H1 (cell line): ENCODE measurements at regions not wholly inside any gene's neighbourhood (a gene's known extent, or its start where the extent isn't known, plus 50 kb on each side); places are given as distances from the start of the nearest gene placed in this dataset.
A peak's percentile ranks its signal among the peaks of the same experiment; 100 is the strongest.

ENCODE experiments used
- CTCF ChIA-PET: fragments of 300-600 bp; sonication (Branson Sonifier 250); formaldehyde crosslinking; loops from one replicate; lab custom pipeline; 2021; ENCODE audit not compliant: partially characterized antibody; lab: Charles Lee
- POLR2A ChIA-PET: fragments of 300-600 bp; sonication (Branson Sonifier 250); formaldehyde crosslinking; loops from one replicate; lab custom pipeline; 2021; ENCODE audit warnings: inconsistent platforms; ENCODE audit not compliant: partially characterized antibody; lab: Charles Lee
- DNase-seq, 2 experiments: peaks; one replicate each; pipeline versions ENCODE4 v3.0.0 to v3.0.0-alpha.2; 2010 to 2022; ENCODE audit warnings: low spot score in 2 of 2, low read depth in 1 of 2, mixed read lengths in 1 of 2
- FAIRE-seq: peaks from 2 replicates; lab custom pipeline; 2011; peaks lifted over from hg19 to GRCh38; lab: Jason Lieb, UNC
- H2AFZ ChIP-seq: 2 replicates; pipeline ENCODE4 v1.8.1; 2012; ENCODE audit warnings: low read length, inconsistent platforms
- H2AK5ac ChIP-seq: 2 replicates; pipeline ENCODE4 v1.6.1; 2013; ENCODE audit warnings: low read depth, low read length
- H2BK120ac ChIP-seq: replicated peaks from 2 replicates; pipeline ENCODE3; 2013; ENCODE audit warnings: low read depth, low read length, inconsistent platforms
- H2BK12ac ChIP-seq: 2 replicates; pipeline ENCODE4 v1.6.1; 2013; ENCODE audit warnings: low read depth, low read length
- H2BK15ac ChIP-seq: 2 replicates; pipeline ENCODE4 v1.6.1; 2013; ENCODE audit warnings: low read length
- H2BK20ac ChIP-seq: 2 replicates; pipeline ENCODE4 v1.6.1; 2013; ENCODE audit warnings: low read length
- H2BK5ac ChIP-seq: 2 replicates; pipeline ENCODE4 v1.6.1; 2013; ENCODE audit warnings: low read depth, low read length
- H3K14ac ChIP-seq: 2 replicates; pipeline ENCODE4 v1.6.1; 2013; ENCODE audit warnings: inconsistent platforms; ENCODE audit not compliant: insufficient read length
- H3K18ac ChIP-seq: 2 replicates; pipeline ENCODE4 v1.6.1; 2013; ENCODE audit warnings: low read length; ENCODE audit errors: extremely low read depth
- H3K23ac ChIP-seq: 2 replicates; pipeline ENCODE4 v1.6.1; 2013; ENCODE audit warnings: inconsistent platforms; ENCODE audit not compliant: insufficient read length
- H3K23me2 ChIP-seq: 2 replicates; pipeline ENCODE4 v1.6.1; 2013; ENCODE audit warnings: low read depth, low read length
- H3K27ac ChIP-seq: 2 replicates; pipeline ENCODE4 v1.6.1; 2011; ENCODE audit warnings: low read depth, low read length, inconsistent platforms
- H3K27me3 ChIP-seq, 4 experiments: replicated peaks in 1 of 4; 1 replicate in 1 of 4; 2 replicates in 3 of 4; pipeline versions ENCODE4 v1.6.1 to v1.8.1; 2011 to 2013; ENCODE audit warnings: low read length in 3 of 4, mild to moderate bottlenecking in 3 of 4, inconsistent platforms in 2 of 4, mixed read lengths in 2 of 4, moderate library complexity in 1 of 4; ENCODE audit not compliant: control insufficient read depth in 3 of 4, insufficient read depth in 3 of 4; ENCODE audit errors: extremely low read depth in 1 of 4
- H3K36me3 ChIP-seq, 4 experiments: 2 replicates each; pipeline versions ENCODE4 v1.6.1 to v1.8.1; 2011 to 2013; ENCODE audit warnings: mild to moderate bottlenecking in 4 of 4, low read length in 3 of 4, moderate library complexity in 2 of 4, control low read depth in 1 of 4, inconsistent platforms in 1 of 4; ENCODE audit not compliant: insufficient read depth in 4 of 4, control insufficient read depth in 2 of 4
- H3K4ac ChIP-seq: replicated peaks from 2 replicates; pipeline ENCODE3; 2013; ENCODE audit warnings: low read length, low read depth, mixed read lengths, inconsistent platforms; ENCODE audit not compliant: insufficient read length
- H3K4me1 ChIP-seq, 4 experiments: replicated peaks in 1 of 4; 1 replicate in 1 of 4; 2 replicates in 3 of 4; pipeline versions ENCODE4 v1.6.1 to v1.8.1; 2011 to 2013; ENCODE audit warnings: low read length in 3 of 4, inconsistent platforms in 2 of 4, mixed read lengths in 1 of 4; ENCODE audit not compliant: insufficient read depth in 4 of 4, control insufficient read depth in 3 of 4
- H3K4me2 ChIP-seq, 2 experiments: 2 replicates each; pipeline versions ENCODE4 v1.6.1 to v1.8.1; 2011 to 2013; ENCODE audit warnings: low read depth in 2 of 2, low read length in 2 of 2, control low read depth in 1 of 2, inconsistent platforms in 1 of 2, mild to moderate bottlenecking in 1 of 2; ENCODE audit not compliant: insufficient read depth in 1 of 2
- H3K4me3 ChIP-seq, 4 experiments: fragments of 200-600, 300-600 bp in 1 of 4; sonication (generic), shearing (Covaris generic), sonication (Bioruptor Twin) in 1 of 4; 2 replicates each; pipeline versions ENCODE4 v1.5.1 to v1.8.1; 2011 to 2016; ENCODE audit warnings: low read length in 4 of 4, low read depth in 3 of 4, control low read depth in 2 of 4, inconsistent platforms in 2 of 4, mild to moderate bottlenecking in 2 of 4, mixed read lengths in 1 of 4, moderate library complexity in 1 of 4; ENCODE audit not compliant: insufficient read depth in 2 of 4; ENCODE audit errors: extremely low read depth in 1 of 4
- H3K56ac ChIP-seq: replicated peaks from 2 replicates; pipeline ENCODE3; 2013; ENCODE audit warnings: low read depth, mild to moderate bottlenecking, mixed read lengths, low read length, inconsistent platforms; ENCODE audit not compliant: insufficient read length
- H3K79me1 ChIP-seq: 2 replicates; pipeline ENCODE4 v1.6.1; 2013; ENCODE audit warnings: low read depth, low read length, control low read depth
- H3K79me2 ChIP-seq, 2 experiments: 2 replicates each; pipeline versions ENCODE4 v1.6.1 to v1.8.1; 2012 to 2013; ENCODE audit warnings: low read length in 2 of 2, mild to moderate bottlenecking in 2 of 2, inconsistent platforms in 1 of 2; ENCODE audit not compliant: insufficient read depth in 2 of 2, control insufficient read depth in 1 of 2
- H3K9ac ChIP-seq, 4 experiments: replicated peaks in 1 of 4; 1 replicate in 1 of 4; 2 replicates in 3 of 4; pipeline versions ENCODE4 v1.6.1 to v1.8.1; 2011 to 2013; ENCODE audit warnings: low read depth in 3 of 4, low read length in 3 of 4, control low read depth in 2 of 4, mild to moderate bottlenecking in 2 of 4, moderate library complexity in 2 of 4, inconsistent platforms in 1 of 4; ENCODE audit errors: extremely low read depth in 1 of 4
- H3K9me3 ChIP-seq, 2 experiments: 2 replicates each; pipeline versions ENCODE4 v1.6.1 to v1.8.1; 2012 to 2013; ENCODE audit warnings: mild to moderate bottlenecking in 2 of 2, moderate library complexity in 2 of 2, control low read depth in 1 of 2, inconsistent platforms in 1 of 2, low read depth in 1 of 2, low read length in 1 of 2, mixed read lengths in 1 of 2; ENCODE audit not compliant: insufficient read depth in 2 of 2
- H4K20me1 ChIP-seq, 2 experiments: replicated peaks in 1 of 2; 2 replicates each; pipeline versions ENCODE3 to v1.8.1; 2011 to 2013; ENCODE audit warnings: inconsistent platforms in 2 of 2, low read length in 2 of 2, mild to moderate bottlenecking in 1 of 2; ENCODE audit not compliant: insufficient read depth in 2 of 2, control insufficient read depth in 1 of 2
- H4K5ac ChIP-seq: 2 replicates; pipeline ENCODE4 v1.6.1; 2013; ENCODE audit warnings: low read length, low read depth, mixed read lengths, inconsistent platforms; ENCODE audit not compliant: insufficient read length
- H4K8ac ChIP-seq: 2 replicates; pipeline ENCODE4 v1.8.0; 2013; ENCODE audit warnings: mild to moderate bottlenecking, moderate library complexity, low read length, inconsistent platforms; ENCODE audit not compliant: insufficient read depth; ENCODE audit errors: extremely low read depth
- H4K91ac ChIP-seq: replicated peaks from 2 replicates; pipeline ENCODE3; 2013; ENCODE audit warnings: low read length, mixed read lengths, inconsistent platforms; ENCODE audit not compliant: insufficient read length
- CBX8 ChIP-seq: fragments of 300-800, 300-1000 bp; sonication (generic); IDR thresholded peaks from 2 replicates; pipeline ENCODE4 v1.7.1; 2016; ENCODE audit warnings: low read depth, low read length, borderline replicate concordance
- CHD1 ChIP-seq: IDR thresholded peaks from 2 replicates; pipeline ENCODE4 v1.6.1; 2012; ENCODE audit warnings: low read depth, low read length, improper control_type of control experiment
- CHD2 ChIP-seq: IDR thresholded peaks from 2 replicates; pipeline ENCODE4 v1.6.1; 2012; ENCODE audit warnings: low read length, improper control_type of control experiment
- GTF2F1 ChIP-seq: IDR thresholded peaks from 2 replicates; pipeline ENCODE4 v1.6.1; 2012; ENCODE audit warnings: low read depth, low read length, improper control_type of control experiment, borderline replicate concordance
- JUN ChIP-seq: IDR thresholded peaks from 2 replicates; pipeline ENCODE4 v1.6.1; 2011; ENCODE audit warnings: low read depth, mild to moderate bottlenecking, improper control_type of control experiment, low read length
- USF2 ChIP-seq: IDR thresholded peaks from 2 replicates; pipeline ENCODE4 v1.6.1; 2011; ENCODE audit warnings: low read length, improper control_type of control experiment
- WGBS, 2 experiments: shearing (Covaris generic) in 1 of 2; methylation state at CpG; one replicate each; pipeline versions ENCODE4 v1.1.6 to v1.1.7; 2013 to 2015; ENCODE audit warnings: low lambda C conversion rate in 2 of 2, mixed read lengths in 2 of 2, inconsistent platforms in 1 of 2, low coverage in 1 of 2, missing lambda C conversion rate in 1 of 2; ENCODE audit not compliant: insufficient replicate concordance in 2 of 2, insufficient coverage in 1 of 2, insufficient read length in 1 of 2; ENCODE audit errors: extremely low coverage in 1 of 2, missing lambda C conversion rate in 1 of 2; 5-methylcytosine and 5-hydroxymethylcytosine counted together
- TF ChIP-seq, protein P1 (sequence below), 3 experiments: IDR thresholded peaks; 1 replicate in 2 of 3; 2 replicates in 1 of 3; pipeline versions ENCODE4 v1.5.1 to v1.6.1; 2011; ENCODE audit warnings: low read length in 3 of 3, mild to moderate bottlenecking in 3 of 3, inconsistent platforms in 2 of 3, low read depth in 1 of 3, moderate library complexity in 1 of 3; ENCODE audit not compliant: insufficient read depth in 1 of 3; ENCODE audit errors: control extremely low read depth in 1 of 3

GRCh38 chr13:37316935-37317334 lies 211.5 kb upstream of the CSNK1A1L start:
- Histone ChIP-seq H3K4me1 (peaks cover 0 to 4% (median 4%) of the 10 kb centered on the region in 4 experiments; a peak in 3 of 7 replicates), H3K56ac (no peak overlapping the region), H2AFZ (no peak overlapping the region), H4K20me1 (no peaks in the 10 kb centered on the region), H4K8ac (no peak overlapping the region), H3K4me2 (no peak overlapping the region), H4K91ac (peak overlapping the region; percentile 54), H2BK15ac (peak overlapping the region; percentile 61; the same call in 1 of the 2 replicates), H2BK12ac (peak overlapping the region; percentile 39; the same call in 1 of the 2 replicates), H2BK120ac (no peak overlapping the region), H3K4ac (no peak overlapping the region), H3K79me2 (no peaks in the 10 kb centered on the region), H3K79me1 (no peaks in the 10 kb centered on the region), H3K27ac (no peak overlapping the region), H3K23me2 (no peaks in the 10 kb centered on the region), H3K27me3 (no peaks in the 10 kb centered on the region), H3K14ac (peak overlapping the region; percentile 48), H3K9me3 (no peaks in the 10 kb centered on the region), H3K36me3 (no peaks in the 10 kb centered on the region), H4K5ac (no peak overlapping the region), H3K23ac (no peak overlapping the region), H2AK5ac (no peak overlapping the region), H2BK20ac (peak overlapping the region; percentile 61; the same call in 1 of the 2 replicates), H2BK5ac (peak overlapping the region; percentile 52), H3K4me3 (no peak overlapping the region), H3K18ac (peak overlapping the region; percentile 38; the same call in 1 of the 2 replicates), H3K9ac (no peak overlapping the region)
- 91% methylated on average over 6 of the region's 6 CpGs; no CpG with 5 or more reads in 1 of the 2 experiments for WGBS, 2 experiments
- DNase-seq (no peak), FAIRE-seq (no peak)
- TF ChIP-seq CHD2 = no peak
- no peak for TF ChIP-seq GTF2F1
- TF ChIP-seq, protein P1, sequence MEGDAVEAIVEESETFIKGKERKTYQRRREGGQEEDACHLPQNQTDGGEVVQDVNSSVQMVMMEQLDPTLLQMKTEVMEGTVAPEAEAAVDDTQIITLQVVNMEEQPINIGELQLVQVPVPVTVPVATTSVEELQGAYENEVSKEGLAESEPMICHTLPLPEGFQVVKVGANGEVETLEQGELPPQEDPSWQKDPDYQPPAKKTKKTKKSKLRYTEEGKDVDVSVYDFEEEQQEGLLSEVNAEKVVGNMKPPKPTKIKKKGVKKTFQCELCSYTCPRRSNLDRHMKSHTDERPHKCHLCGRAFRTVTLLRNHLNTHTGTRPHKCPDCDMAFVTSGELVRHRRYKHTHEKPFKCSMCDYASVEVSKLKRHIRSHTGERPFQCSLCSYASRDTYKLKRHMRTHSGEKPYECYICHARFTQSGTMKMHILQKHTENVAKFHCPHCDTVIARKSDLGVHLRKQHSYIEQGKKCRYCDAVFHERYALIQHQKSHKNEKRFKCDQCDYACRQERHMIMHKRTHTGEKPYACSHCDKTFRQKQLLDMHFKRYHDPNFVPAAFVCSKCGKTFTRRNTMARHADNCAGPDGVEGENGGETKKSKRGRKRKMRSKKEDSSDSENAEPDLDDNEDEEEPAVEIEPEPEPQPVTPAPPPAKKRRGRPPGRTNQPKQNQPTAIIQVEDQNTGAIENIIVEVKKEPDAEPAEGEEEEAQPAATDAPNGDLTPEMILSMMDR (IDR thresholded peaks at IDR 0.05; ENCODE audit: control extremely low read depth in 1 of 3, insufficient read depth in 1 of 3, low read depth in 1 of 3, low read length in 3 of 3) = no peak
- TF ChIP-seq JUN = no peak
- TF ChIP-seq USF2 = no peak
- no peak for TF ChIP-seq CBX8
- TF ChIP-seq CHD1 = no peak
- CTCF ChIA-PET = no interaction called here
- POLR2A ChIA-PET = no interaction called here
